ENCODE measurements at regions not wholly inside any gene's neighbourhood (a gene's known extent, or its start where the extent isn't known, plus 50 kb on each side); places are given as distances from the start of the nearest gene placed in this dataset.

- Mint-ChIP-seq H3K27me3 (no peaks in the 10 kb centered on the region), H3K4me3 (no peak overlapping the region), H3K4me1 (ENCODE audit: low read depth) (no peaks in the 10 kb centered on the region), H3K9me3 (no peaks in the 10 kb centered on the region), H3K27ac (no peak overlapping the region), H3K36me3 (no peaks in the 10 kb centered on the region)
- CTCF ChIA-PET, result no interaction called here
- POLR2A ChIA-PET, result no interaction called here
- intact Hi-C loops (cut with micrococcal nuclease), result no loop called here
- no peak for DNase-seq
These were observed 82.9 kb upstream of the TMEFF2 start for GRCh38 chr2:192277494-192278109.

- POLR2A ChIA-PET, result no interaction called here
- intact Hi-C loops (cut with micrococcal nuclease), result no loop called here
- no peaks in the 10 kb centered on the region for H3K27me3 Mint-ChIP-seq
- H3K9me3 Mint-ChIP-seq, result no peaks in the 10 kb centered on the region
- CTCF ChIA-PET, result no interaction called here
- no peak overlapping the region for H3K4me3 Mint-ChIP-seq
- DNase-seq, result no peak
- H3K36me3 Mint-ChIP-seq, result no peaks in the 10 kb centered on the region
- H3K27ac Mint-ChIP-seq, result no peak overlapping the region
- H3K4me1 Mint-ChIP-seq (ENCODE audit: low read depth), result no peaks in the 10 kb centered on the region
These were observed 80.9 kb upstream of the TMEFF2 start for GRCh38 chr2:192275632-192276031.

GRCh38 chr2:192267484-192267883, 72.8 kb upstream of the TMEFF2 start:
- DNase-seq, result no peak
- intact Hi-C loops (cut with micrococcal nuclease), result no loop called here
- no peaks in the 10 kb centered on the region for H3K36me3 Mint-ChIP-seq
- H3K9me3 Mint-ChIP-seq, result no peaks in the 10 kb centered on the region
- no peaks in the 10 kb centered on the region for H3K27me3 Mint-ChIP-seq
- H3K4me3 Mint-ChIP-seq, result no peak overlapping the region
- no peaks in the 10 kb centered on the region for H3K4me1 Mint-ChIP-seq (ENCODE audit: low read depth)
- no peak overlapping the region for H3K27ac Mint-ChIP-seq
- CTCF ChIA-PET, result interaction anchor here (0.6 kb wide), 1 partner anchor 64 kb away, joined by 3 read pairs; no protein-coding TSS in a partner anchor
- POLR2A ChIA-PET, result no interaction called here

GRCh38 chr2:192265751-192266150, 71.0 kb upstream of the TMEFF2 start:
- CTCF ChIA-PET, result no interaction called here
- POLR2A ChIA-PET, result no interaction called here
- DNase-seq, result no peak
- H3K4me1 Mint-ChIP-seq (ENCODE audit: low read depth), result no peaks in the 10 kb centered on the region
- no peaks in the 10 kb centered on the region for H3K27me3 Mint-ChIP-seq
- intact Hi-C loops (cut with micrococcal nuclease), result no loop called here
- H3K27ac Mint-ChIP-seq, result no peak overlapping the region
- H3K9me3 Mint-ChIP-seq, result no peaks in the 10 kb centered on the region
- H3K36me3 Mint-ChIP-seq, result no peaks in the 10 kb centered on the region
- H3K4me3 Mint-ChIP-seq, result no peak overlapping the region

GRCh38 chr2:192254444-192254843, 59.7 kb upstream of the TMEFF2 start:
- no peak overlapping the region for H3K4me3 Mint-ChIP-seq

GRCh38 chr2:192253692-192254091, 59.0 kb upstream of the TMEFF2 start:
- Mint-ChIP-seq H3K27ac (no peak overlapping the region), H3K4me1 (ENCODE audit: low read depth) (no peaks in the 10 kb centered on the region), H3K27me3 (no peaks in the 10 kb centered on the region)

More at GRCh38 chr2:192254444-192254843, 59.7 kb upstream of the TMEFF2 start:
- Mint-ChIP-seq H3K36me3 (no peaks in the 10 kb centered on the region), H3K27ac (no peak overlapping the region), H3K4me1 (ENCODE audit: low read depth) (no peaks in the 10 kb centered on the region), H3K9me3 (no peaks in the 10 kb centered on the region), H3K27me3 (no peaks in the 10 kb centered on the region)
- no peak for DNase-seq
- ChIA-PET CTCF (no interaction called here), POLR2A (no interaction called here)
- intact Hi-C loops (cut with micrococcal nuclease), result no loop called here

GRCh38 chr2:192250961-192251360, 56.2 kb upstream of the TMEFF2 start:
- Mint-ChIP-seq H3K27me3 (no peaks in the 10 kb centered on the region), H3K27ac (no peak overlapping the region), H3K4me3 (no peak overlapping the region), H3K9me3 (no peaks in the 10 kb centered on the region), H3K36me3 (no peaks in the 10 kb centered on the region), H3K4me1 (ENCODE audit: low read depth) (no peaks in the 10 kb centered on the region)
- ChIA-PET CTCF (no interaction called here), POLR2A (no interaction called here)
- intact Hi-C loops (cut with micrococcal nuclease), result no loop called here
- DNase-seq, result no peak

More at GRCh38 chr2:192253692-192254091, 59.0 kb upstream of the TMEFF2 start:
- Mint-ChIP-seq H3K36me3 (no peaks in the 10 kb centered on the region), H3K9me3 (no peaks in the 10 kb centered on the region), H3K4me3 (no peak overlapping the region)
- POLR2A ChIA-PET, result no interaction called here
- intact Hi-C loops (cut with micrococcal nuclease), result no loop called here
- CTCF ChIA-PET, result no interaction called here
- DNase-seq, result no peak

- no peaks in the 10 kb centered on the region for H3K9me3 Mint-ChIP-seq
- H3K27ac Mint-ChIP-seq, result no peak overlapping the region
- no peak for DNase-seq
- CTCF ChIA-PET, result no interaction called here
- intact Hi-C loops (cut with micrococcal nuclease), result no loop called here
- no peaks in the 10 kb centered on the region for H3K36me3 Mint-ChIP-seq
- no peak overlapping the region for H3K4me3 Mint-ChIP-seq
- no peaks in the 10 kb centered on the region for H3K4me1 Mint-ChIP-seq (ENCODE audit: low read depth)
- H3K27me3 Mint-ChIP-seq, result no peaks in the 10 kb centered on the region
- POLR2A ChIA-PET, result no interaction called here
These were observed 52.7 kb upstream of the TMEFF2 start for GRCh38 chr2:192247456-192247855.

GRCh38 chr2:192246297-192246696, 51.6 kb upstream of the TMEFF2 start:
- no peaks in the 10 kb centered on the region for H3K9me3 Mint-ChIP-seq
- intact Hi-C loops (cut with micrococcal nuclease), result no loop called here
- no peak overlapping the region for H3K27ac Mint-ChIP-seq
- DNase-seq, result no peak
- H3K27me3 Mint-ChIP-seq, result no peaks in the 10 kb centered on the region
- no peak overlapping the region for H3K4me3 Mint-ChIP-seq
- CTCF ChIA-PET, result no interaction called here
- no peaks in the 10 kb centered on the region for H3K4me1 Mint-ChIP-seq (ENCODE audit: low read depth)
- POLR2A ChIA-PET, result interaction anchor here (0.6 kb wide), 1 partner anchor 679 kb away, joined by 3 read pairs; no protein-coding TSS in a partner anchor
- H3K36me3 Mint-ChIP-seq, result no peaks in the 10 kb centered on the region

- Mint-ChIP-seq H3K36me3 (no peaks in the 10 kb centered on the region), H3K4me3 (no peak overlapping the region), H3K27ac (no peak overlapping the region), H3K9me3 (no peaks in the 10 kb centered on the region), H3K4me1 (ENCODE audit: low read depth) (no peaks in the 10 kb centered on the region), H3K27me3 (no peaks in the 10 kb centered on the region)
- intact Hi-C loops (cut with micrococcal nuclease), result no loop called here
- ChIA-PET CTCF (no interaction called here), POLR2A (no interaction called here)
- no peak for DNase-seq
These were observed 50.6 kb upstream of the TMEFF2 start for GRCh38 chr2:192245329-192245728.

Measured in activated CD4-positive, alpha-beta memory T cell treated with anti-CD3 and anti-CD28 coated beads for 36 hours (primary cell).